ENCODE measurements at regions not wholly inside any gene's neighbourhood (a gene's known extent, or its start where the extent isn't known, plus 50 kb on each side); places are given as distances from the start of the nearest gene placed in this dataset.

- TF ChIP-seq CTCF (IDR thresholded peaks at IDR 0.05) = no peak
- no peak for TF ChIP-seq JUN (IDR thresholded peaks at IDR 0.05)
- TF ChIP-seq MAFK (IDR thresholded peaks at IDR 0.05; ENCODE audit: partially characterized antibody) = no peak
- no peak for TF ChIP-seq MAZ (IDR thresholded peaks at IDR 0.05; ENCODE audit: borderline replicate concordance, low read depth, low read length)
- no peak for TF ChIP-seq NR3C1 (IDR thresholded peaks at IDR 0.05)
- TF ChIP-seq ZC3H11A (IDR thresholded peaks at IDR 0.05) = no peak
- TF ChIP-seq POLR2A (IDR thresholded peaks at IDR 0.05; ENCODE audit: low read length) = no peak
- TF ChIP-seq HEYL (CRISPR knock-in tag; IDR thresholded peaks at IDR 0.05) = no peak
- TF ChIP-seq EP300 (IDR thresholded peaks at IDR 0.05) = no peak
- TF ChIP-seq SMC3 (IDR thresholded peaks at IDR 0.05) = no peak
- no peak for TF ChIP-seq REST (IDR thresholded peaks at IDR 0.05)
- no peak for TF ChIP-seq CBX2 (IDR thresholded peaks at IDR 0.05; ENCODE audit: borderline replicate concordance, low read depth)
- TF ChIP-seq CBX8 (IDR thresholded peaks at IDR 0.05) = no peak
- no peak for TF ChIP-seq CEBPB (IDR thresholded peaks at IDR 0.05)
These were observed 1510.3 kb upstream of the SEL1L start for GRCh38 chr14:83044001-83044400.
